ENCODE measurements at regions not wholly inside any gene's neighbourhood (a gene's known extent, or its start where the extent isn't known, plus 50 kb on each side); places are given as distances from the start of the nearest gene placed in this dataset.

- TF ChIP-seq CTCF (IDR thresholded peaks at IDR 0.05) (no peak), POLR2A (IDR thresholded peaks at IDR 0.05) (no peak)
These were observed 650.3 kb downstream of the AJAP1 start for GRCh38 chr1:5304702-5305101.

Measured in lower leg skin (tissue), 3 donors.